RWPE2 (cell line): ENCODE measurements at regions not wholly inside any gene's neighbourhood (a gene's known extent, or its start where the extent isn't known, plus 50 kb on each side); places are given as distances from the start of the nearest gene placed in this dataset.

Source experiments
- ATAC-seq: fragments of 200-7000 bp; cut with Tn5 transposase; 3 replicates; pipeline ENCODE4 v1.9.1; 2021; ENCODE audit warnings: low read depth
- DNase-seq: peaks from one replicate; pipeline ENCODE4 v3.0.0-alpha.2; 2020; ENCODE audit warnings: low spot score
- H3K27ac ChIP-seq: fragments of 450-650 bp; 2 replicates; pipeline ENCODE4 v1.5.1; 2017; ENCODE audit warnings: mild to moderate bottlenecking; ENCODE audit not compliant: poor library complexity, severe bottlenecking
- H3K27me3 ChIP-seq: fragments of 250-450 bp; sonication (Bioruptor Pico); 2 replicates; pipeline ENCODE4 v1.5.1; 2021; ENCODE audit warnings: mild to moderate bottlenecking, moderate library complexity; ENCODE audit not compliant: insufficient read depth, poor library complexity, severe bottlenecking
- H3K36me3 ChIP-seq: fragments of 250-450 bp; sonication (Bioruptor Pico); 2 replicates; pipeline ENCODE4 v1.5.1; 2020; ENCODE audit warnings: low read depth, mild to moderate bottlenecking, moderate library complexity
- H3K4me1 ChIP-seq: fragments of 250-450 bp; sonication (Bioruptor Pico); 2 replicates; pipeline ENCODE4 v1.5.1; 2021; ENCODE audit warnings: mild to moderate bottlenecking, moderate library complexity; ENCODE audit not compliant: insufficient read depth, poor library complexity, severe bottlenecking
- H3K4me3 ChIP-seq: fragments of 250-450 bp; sonication (Bioruptor Pico); 2 replicates; pipeline ENCODE4 v1.5.1; 2021; ENCODE audit warnings: mild to moderate bottlenecking, moderate library complexity; ENCODE audit not compliant: severe bottlenecking
- H3K9me3 ChIP-seq: fragments of 250-450 bp; sonication (Bioruptor Pico); 2 replicates; pipeline ENCODE4 v1.5.1; 2021; ENCODE audit warnings: mild to moderate bottlenecking, moderate library complexity; ENCODE audit not compliant: severe bottlenecking
- TF ChIP-seq, protein P1 (sequence below): fragments of 450-650 bp; IDR thresholded peaks from one replicate; pipeline ENCODE4 v1.5.1; 2017; ENCODE audit warnings: mild to moderate bottlenecking, moderate library complexity; ENCODE audit not compliant: poor library complexity, severe bottlenecking

DNA sequence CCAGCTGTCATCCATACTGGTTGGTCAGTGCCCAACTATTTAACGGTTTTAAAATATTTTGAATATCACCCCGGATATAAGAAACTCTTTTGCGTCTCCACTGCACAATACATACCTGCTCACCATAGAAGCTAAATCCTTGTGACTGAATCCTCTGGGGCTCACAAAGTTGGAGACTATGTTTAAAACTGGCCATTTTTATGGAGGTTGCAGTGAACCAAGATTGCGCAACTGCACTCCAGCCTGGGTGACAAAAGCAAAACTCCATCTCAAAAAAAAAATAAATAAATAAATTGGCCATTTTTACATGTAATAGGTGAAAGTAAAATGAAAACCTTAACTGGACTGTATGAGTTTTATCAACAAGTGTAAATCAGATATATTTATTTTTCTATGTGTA lies 55.6 kb upstream of the TMEM17 start:
- TF ChIP-seq, protein P1, sequence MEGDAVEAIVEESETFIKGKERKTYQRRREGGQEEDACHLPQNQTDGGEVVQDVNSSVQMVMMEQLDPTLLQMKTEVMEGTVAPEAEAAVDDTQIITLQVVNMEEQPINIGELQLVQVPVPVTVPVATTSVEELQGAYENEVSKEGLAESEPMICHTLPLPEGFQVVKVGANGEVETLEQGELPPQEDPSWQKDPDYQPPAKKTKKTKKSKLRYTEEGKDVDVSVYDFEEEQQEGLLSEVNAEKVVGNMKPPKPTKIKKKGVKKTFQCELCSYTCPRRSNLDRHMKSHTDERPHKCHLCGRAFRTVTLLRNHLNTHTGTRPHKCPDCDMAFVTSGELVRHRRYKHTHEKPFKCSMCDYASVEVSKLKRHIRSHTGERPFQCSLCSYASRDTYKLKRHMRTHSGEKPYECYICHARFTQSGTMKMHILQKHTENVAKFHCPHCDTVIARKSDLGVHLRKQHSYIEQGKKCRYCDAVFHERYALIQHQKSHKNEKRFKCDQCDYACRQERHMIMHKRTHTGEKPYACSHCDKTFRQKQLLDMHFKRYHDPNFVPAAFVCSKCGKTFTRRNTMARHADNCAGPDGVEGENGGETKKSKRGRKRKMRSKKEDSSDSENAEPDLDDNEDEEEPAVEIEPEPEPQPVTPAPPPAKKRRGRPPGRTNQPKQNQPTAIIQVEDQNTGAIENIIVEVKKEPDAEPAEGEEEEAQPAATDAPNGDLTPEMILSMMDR: no peak
- no peaks in the 10 kb centered on the region for H3K36me3 ChIP-seq
- ATAC-seq: no peak
- H3K27me3 ChIP-seq: no peaks in the 10 kb centered on the region
- no peak overlapping the region for H3K4me3 ChIP-seq
- no peak for DNase-seq
- no peaks in the 10 kb centered on the region for H3K4me1 ChIP-seq
- H3K9me3 ChIP-seq: peaks cover 6% of the 10 kb centered on the region
- H3K27ac ChIP-seq: no peak overlapping the region

DNA sequence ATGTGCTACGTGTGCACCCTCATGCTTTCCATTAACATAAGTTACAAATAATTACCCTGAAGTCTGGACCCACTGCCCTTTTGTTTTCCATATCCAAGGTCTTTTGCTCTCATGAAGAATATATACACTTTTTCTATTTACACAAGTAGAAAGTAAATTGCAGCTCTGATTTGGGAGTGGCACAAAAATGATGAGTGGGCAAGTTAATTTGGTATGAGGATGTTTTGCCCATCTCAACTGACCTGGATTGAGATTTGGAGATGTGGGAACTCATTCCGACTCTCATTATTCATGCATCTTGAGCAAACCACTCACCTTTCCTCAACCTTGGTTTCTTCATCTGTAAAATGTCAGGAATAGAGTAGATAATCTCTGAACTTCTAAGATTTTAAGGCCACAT lies 53.6 kb upstream of the TMEM17 start:
- DNase-seq (no peak), ATAC-seq (no peak)
- Histone ChIP-seq H3K4me1 (no peaks in the 10 kb centered on the region), H3K27me3 (no peaks in the 10 kb centered on the region), H3K4me3 (no peak overlapping the region), H3K9me3 (peaks cover 6% of the 10 kb centered on the region), H3K27ac (no peak overlapping the region), H3K36me3 (no peaks in the 10 kb centered on the region)
- TF ChIP-seq, protein P1: no peak

DNA sequence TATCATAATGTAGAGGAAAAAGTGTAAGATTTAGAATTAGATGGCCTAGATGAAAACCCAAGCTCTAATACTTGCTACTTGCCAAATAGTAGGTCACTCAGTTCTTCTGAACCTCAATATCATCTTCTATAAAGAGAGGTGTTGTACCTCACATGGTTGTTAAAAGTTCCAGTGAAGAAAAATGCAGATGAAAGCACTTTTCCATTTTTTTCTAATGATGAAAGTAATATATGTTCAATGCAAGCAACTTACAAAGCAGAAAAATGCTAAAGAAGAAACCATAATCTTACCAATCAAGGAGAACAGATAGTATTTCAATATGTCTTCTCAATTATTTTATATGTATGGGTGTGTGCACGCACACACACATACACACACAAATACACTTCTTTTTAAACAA lies 52.7 kb upstream of the TMEM17 start:
- no peak overlapping the region for H3K4me3 ChIP-seq
- no peaks in the 10 kb centered on the region for H3K36me3 ChIP-seq
- ATAC-seq (no peak), DNase-seq (no peak)
- H3K27ac ChIP-seq: no peak overlapping the region
- TF ChIP-seq, protein P1: no peak
- peaks cover 6% of the 10 kb centered on the region for H3K9me3 ChIP-seq
- no peaks in the 10 kb centered on the region for H3K4me1 ChIP-seq
- no peaks in the 10 kb centered on the region for H3K27me3 ChIP-seq

DNA sequence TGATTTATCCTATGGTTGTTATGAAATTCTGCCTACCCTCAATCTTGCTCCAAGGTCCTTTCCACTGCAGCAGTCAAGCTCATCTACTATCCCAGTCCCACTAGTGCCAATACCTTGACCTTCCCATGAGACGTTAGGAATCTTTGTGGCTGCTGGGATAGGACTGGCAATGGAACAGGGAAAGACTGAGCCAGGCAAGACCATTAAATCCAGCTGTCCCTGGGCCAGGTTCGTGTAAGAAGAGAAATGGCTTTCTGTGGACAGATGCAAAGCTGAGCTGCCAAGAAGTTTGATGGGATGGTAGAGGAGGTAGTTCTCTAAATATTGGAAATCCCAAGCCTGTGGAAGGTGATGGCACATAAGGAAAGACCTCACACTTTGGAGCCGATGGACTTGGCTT lies 50.1 kb upstream of the TMEM17 start:
- Histone ChIP-seq H3K4me3 (no peak overlapping the region), H3K36me3 (no peaks in the 10 kb centered on the region), H3K4me1 (no peaks in the 10 kb centered on the region), H3K27ac (no peak overlapping the region), H3K9me3 (peaks cover 6% of the 10 kb centered on the region), H3K27me3 (no peaks in the 10 kb centered on the region)
- ATAC-seq: no peak
- TF ChIP-seq, protein P1: no peak
- DNase-seq: no peak
